GM18873 (cell line): ENCODE measurements at regions not wholly inside any gene's neighbourhood (a gene's known extent, or its start where the extent isn't known, plus 50 kb on each side); places are given as distances from the start of the nearest gene placed in this dataset.

Experiments used
- ATAC-seq: cut with Tn5 transposase; IDR thresholded peaks from one replicate; pipeline ENCODE4 v1.9.1; 2021; ENCODE audit warnings: mild to moderate bottlenecking, moderate library complexity, moderate number of reproducible peaks; ENCODE audit not compliant: unreplicated experiment, low FRiP score

DNA sequence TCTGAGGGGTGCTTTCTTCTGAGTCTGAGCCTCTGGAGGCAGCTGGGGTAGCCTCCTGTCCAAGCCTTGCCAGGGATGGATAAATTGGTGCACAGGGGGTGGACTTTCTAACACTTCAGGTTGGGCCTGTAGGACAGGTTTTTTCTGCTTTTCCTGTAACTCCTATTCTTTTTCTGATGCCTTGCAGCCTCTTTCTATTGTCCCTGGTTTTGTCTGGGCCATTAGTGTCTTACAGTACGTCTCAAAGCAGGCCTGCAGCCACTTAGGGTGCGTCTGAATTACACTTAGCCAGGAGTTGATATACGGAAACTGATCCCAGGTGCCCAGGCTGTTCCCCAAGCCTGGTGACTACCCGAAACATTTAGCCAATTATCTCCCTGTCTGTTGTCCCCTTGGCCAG lies 213.3 kb upstream of the HTR2A start:
- ATAC-seq = no peak

DNA sequence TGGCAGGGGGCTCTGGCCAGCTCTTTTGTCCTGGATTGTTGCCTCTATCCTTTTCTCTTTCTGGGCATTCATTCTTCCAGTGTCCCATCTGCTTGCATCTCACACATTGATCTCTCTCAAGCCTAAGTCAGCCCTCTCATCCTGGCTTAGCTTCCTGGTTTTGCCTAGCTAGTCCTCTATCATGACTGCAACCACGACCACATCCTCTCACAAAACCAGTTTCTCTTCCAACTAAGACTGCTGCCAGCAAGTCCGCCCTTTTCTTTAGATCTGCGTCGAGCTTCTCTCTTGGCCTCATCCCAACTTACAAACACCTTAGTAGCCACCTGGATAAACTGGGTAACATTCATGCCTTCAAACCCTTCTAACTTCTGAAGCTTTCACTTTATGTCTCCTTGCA lies 212.2 kb upstream of the HTR2A start:
- ATAC-seq = peak; percentile 71

DNA sequence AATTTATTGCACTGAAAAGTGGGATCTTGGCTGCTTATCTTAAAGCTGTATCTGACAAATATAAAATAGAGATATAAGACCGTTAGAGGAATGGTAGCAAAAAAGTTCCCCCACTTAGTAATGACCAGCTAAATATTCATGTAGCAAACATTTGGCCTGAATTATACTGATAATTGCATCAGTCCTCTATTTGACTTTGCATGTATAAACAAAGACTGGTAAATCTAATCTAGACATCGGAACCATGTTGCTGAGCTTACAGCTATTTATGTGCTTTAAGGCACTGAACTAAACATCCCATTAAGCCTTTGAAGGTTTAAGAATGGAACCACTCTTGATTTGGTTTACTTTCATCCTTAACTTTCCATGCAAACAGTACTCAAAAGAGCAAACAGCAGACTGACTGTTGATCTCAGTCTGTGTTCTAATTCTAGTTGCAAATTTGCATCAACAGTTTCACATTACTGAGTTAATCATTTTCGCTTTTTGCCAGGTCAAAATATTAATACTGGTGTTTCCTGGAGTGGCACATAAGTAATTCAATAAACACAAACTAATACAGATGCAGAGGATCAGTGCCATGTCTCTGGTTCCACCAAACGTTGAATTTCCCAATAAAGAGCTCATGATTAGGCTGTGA lies 203.5 kb upstream of the HTR2A start:
- peak; percentile 81 for ATAC-seq

DNA sequence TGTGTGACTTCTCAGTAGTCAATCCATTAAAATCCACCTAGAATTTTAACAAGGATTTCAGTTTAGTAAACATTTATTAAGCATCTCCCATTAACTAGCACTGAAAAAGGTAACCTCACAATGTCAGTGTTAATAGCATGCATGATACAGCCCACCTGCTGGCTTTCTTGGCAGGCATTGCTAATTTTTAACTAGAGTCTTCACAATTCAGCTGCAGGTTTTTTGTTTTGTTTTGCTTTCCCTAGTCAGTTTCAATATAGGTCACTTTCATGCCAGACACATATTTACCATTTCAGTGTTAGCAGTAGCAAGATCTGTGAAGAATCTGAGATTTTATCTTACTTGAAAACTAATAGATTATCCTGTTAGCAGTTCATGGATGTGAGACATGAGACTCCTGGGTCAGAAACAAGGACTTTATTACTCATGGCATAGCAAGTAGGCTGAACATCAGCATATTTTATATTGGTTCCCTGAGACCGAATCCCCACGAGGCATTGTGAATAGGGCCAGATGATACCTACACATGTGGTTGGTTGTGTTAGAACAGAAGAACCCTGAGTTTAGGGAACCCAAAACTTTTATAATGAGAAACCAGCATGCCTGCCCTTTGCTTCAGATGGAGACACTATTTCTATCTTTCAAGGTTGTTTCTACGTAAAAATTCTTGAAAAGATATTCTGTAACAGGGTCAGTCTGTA lies 198.0 kb upstream of the HTR2A start:
- ATAC-seq = peak; percentile 98

DNA sequence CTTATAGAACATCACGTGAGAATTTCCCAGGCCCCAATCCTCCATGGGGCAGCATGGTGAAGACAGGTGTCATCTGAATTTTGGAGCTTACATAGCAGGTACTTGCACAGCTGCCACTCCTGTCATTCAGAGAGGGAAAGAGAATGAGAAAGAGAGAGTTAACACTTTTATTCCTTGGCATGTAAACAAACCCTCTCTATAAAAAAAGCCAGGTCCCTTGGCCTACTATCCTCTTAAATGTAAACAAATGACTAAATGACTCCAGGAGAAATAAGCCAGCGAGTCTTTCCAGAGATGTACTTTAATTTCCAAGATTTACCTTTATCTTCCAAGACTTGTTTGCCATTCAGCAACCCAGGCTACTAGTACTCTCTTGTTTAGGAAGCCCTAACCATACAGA lies 195.3 kb upstream of the HTR2A start:
- no peak for ATAC-seq

DNA sequence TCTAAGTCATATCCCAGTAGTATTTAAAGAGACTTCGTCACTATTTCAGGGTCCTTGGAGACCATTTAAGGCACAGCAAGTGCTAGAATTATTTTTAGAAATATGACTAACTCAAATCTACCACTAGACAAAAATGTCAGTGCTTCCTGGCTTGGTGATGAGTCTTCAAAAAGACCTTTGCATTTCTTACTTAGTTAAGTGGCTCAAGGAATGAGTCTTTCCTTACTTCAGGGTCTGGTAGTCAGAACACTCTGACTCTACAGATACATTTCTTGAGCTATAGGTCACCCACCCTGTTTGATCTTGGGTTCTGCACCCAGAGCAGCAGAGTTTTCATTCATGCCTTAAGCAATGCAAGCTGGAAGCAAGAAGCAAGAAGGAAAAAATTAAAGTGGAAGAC lies 191.0 kb upstream of the HTR2A start:
- ATAC-seq = no peak

DNA sequence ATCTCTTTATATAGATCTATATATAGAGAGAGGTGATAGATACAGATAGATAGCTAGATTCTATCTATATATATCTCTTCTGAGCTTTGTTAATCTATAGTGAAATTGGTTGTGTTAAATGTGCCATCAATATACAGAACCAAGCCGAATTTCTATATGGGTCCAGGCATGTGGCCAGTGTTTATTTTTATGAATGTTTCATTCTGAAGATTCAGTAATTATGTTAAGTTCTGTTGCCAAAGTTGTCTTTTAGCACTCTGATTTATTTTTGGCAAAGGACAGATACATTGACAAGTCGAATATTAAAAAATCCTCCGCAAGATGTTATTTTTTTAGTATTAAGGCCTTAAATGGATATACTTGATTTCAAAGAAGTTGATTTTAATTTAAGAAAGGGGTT lies 190.4 kb upstream of the HTR2A start:
- no peak for ATAC-seq

DNA sequence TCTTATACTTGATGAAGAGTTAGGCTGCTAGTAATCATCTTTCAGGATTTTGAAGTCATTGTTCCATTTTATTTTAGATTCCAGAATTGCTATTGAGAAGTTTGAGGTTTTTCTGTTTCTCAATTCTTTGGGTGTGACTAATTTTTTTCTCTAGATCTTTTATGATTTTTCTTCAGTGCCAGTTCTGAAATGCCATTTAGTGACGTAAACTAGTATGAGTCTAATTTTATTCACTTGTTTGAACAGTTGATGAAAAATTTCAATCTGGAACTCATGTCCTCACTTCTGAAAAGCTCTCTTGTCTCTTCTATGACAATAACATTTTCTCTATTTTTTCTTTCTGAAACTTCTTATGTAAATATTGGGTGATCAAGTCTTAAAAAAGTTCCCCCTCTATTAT lies 188.5 kb upstream of the HTR2A start:
- no peak for ATAC-seq

DNA sequence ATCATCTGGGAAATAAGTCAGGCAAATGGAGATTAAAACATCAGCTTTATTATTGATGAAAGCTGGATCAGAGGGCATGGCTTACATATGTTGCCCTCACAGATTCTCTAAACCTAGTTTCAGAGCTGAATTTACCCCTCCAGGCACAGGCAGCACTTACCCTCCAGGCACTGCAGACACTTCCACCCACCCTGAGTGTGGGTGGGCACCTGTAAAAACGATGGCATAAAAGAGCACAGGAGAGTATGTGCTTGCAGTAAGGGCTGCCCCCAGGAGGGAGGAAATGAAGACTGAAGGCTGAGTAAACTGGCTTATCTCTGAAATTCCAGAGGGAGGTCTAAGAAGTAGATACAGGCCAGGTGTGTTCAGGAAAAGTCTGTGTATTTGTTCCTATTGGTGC lies 185.0 kb upstream of the HTR2A start:
- no peak for ATAC-seq

DNA sequence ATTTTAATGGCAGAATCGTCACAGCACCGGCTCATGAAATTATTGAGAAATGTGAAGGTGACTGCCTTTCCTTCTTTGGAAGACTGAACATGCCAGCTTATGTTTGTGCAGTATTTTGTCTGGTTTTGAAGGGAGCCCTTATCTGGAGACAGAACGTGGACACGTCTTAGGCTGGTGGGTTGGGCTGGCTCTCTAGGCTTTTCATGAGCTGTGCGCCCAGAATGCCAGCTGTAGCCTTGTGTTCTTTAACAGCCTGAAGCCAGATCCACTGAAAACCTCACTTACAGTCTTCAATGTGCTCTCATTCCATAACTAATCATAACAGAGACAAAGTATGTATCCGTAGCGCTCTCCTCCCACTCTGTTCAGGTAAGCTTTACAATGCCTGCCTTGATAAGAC lies 184.4 kb upstream of the HTR2A start:
- no peak for ATAC-seq

DNA sequence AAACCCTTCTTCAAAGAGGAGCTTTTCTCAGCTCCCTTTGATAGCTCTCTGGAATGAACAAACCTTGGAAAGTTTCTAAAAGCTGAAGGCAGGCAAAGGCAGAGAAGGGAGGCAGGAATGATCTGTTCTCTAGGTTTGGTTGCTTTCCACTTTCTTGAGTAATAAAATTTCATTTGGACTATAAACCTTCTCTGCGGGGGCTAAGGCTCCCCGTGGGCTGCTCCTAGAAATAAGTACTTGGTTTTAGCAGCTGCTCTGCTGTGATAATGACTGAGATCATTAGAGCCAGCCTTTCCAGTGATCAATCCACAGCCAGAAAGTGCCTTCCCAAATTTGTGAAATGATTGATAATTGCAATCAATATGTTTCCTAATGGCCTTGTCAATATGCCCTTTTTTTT lies 183.8 kb upstream of the HTR2A start:
- ATAC-seq = no peak

DNA sequence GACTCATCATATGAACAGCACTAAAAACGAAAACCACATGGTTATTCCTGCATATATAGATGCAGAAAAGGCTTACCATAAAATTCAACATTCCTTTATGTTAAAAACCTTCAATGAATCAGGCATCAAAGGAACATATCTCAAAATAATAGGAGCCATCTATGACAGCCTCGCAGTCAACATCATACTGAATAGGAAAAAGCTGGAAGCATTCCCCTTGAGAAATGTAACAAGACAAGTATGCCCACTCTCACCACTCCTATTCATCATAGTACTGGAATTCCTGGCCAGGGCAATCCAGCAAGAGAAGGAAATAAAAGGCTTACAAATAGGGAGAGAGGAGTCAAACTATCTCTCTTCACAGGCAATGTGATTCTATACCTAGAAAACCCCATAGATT lies 179.6 kb upstream of the HTR2A start:
- no peak for ATAC-seq

DNA sequence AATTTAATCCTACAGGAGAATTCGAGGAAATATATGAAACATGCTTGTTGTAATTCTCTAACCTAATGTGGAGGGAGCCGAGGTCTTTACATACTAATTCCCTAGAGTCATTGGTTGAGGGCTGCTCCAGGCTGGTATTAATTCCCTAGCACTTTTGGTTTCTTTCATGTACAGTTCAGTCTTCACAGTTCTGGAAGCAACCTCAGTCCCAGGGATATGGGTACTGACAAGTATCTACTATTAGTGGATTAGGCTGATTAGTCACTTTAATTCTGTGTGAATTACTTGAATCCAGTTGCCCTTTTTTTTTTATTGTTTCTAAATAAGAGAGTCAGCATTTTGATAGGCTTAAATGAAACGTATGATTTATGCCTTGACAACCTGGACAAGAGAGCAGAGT lies 172.3 kb upstream of the HTR2A start:
- no peak for ATAC-seq

DNA sequence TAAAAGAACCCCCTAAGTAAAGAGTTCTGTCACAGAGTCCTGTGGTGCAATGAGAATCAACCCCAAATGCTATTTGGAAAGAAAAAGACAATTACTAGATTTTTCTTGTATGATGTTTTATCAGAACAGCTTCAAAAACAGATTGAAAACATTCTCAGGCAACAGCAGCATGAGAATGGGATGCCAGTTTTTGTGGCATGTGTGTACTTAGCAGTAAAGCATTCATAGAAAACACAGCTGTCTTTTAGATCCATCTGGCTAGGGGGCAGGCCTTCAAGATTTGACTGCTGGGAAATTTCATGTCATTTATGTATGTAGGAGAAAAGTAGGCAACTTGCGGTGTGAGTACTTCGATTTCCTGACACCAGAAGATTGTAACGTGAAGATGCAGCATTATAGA lies 170.5 kb upstream of the HTR2A start:
- no peak for ATAC-seq

DNA sequence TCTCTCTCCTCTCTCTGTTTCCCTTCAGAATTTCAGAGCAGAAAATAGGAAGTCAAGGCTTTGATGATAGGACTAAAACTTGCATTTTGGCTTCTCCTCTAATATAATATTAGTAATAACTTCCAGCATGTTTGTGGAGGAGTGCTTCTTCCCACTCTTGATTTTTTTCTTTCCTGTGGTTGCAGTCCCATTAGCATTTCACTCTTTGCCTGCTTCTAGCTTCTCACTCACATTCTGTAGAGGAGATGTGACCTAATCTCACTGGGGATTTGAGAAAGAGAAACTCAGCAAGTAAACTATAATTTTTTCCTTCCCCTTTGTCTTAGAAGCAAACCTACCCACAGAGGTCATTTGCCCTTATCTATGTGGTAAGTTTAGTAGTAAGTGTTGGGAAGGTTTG lies 169.4 kb upstream of the HTR2A start:
- ATAC-seq = no peak

DNA sequence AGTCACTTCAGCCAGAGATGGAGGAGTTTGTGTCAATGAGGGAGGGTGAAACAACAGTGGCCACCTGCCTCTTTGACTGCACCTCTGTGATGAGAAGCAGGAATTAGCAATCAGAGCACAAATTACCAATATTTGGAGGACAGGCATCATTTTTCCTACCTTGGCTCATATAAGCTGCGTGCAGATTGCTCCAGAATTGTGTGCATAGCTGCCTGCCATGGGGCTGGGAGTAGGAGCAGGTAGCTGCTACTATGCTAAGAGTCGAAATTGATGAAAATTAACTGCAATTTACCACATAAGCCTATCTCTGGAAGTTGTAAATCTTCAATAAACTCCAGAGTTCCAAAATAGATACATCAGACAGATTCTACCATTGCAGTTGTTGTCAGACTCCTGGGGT lies 167.5 kb upstream of the HTR2A start:
- ATAC-seq = no peak

DNA sequence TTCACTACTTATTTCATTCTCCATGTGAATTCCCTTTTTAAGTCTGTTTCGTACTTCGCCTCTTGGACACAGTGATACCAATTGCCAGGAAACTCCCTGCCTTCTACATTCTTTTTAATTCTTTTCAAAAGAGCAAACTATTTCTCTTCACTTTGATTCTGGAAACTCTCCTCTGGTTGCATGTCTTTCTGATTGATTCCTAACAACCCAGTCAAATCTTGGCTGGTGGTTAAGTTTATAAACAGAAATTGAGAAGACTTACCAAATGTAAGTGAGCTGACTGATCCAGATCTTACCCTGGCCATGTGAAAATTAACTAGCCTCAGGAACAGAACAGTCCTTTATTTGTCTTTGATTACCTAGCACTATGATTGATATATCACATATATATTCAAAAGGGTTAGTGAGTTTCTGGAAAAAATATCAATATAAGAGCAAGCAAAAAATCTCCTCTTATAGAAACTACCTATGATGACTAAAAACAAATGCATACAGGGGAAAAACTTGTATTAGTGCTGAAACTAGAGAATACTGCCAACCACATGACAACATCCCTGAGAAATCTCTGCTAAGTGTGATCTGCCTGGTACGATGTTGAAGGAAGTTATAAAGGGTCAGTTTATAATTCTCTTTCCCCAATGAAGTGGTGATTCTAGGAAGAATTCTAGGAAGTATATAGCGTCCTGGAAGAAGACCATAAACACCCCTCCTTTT lies 152.6 kb upstream of the HTR2A start:
- no peak for ATAC-seq

DNA sequence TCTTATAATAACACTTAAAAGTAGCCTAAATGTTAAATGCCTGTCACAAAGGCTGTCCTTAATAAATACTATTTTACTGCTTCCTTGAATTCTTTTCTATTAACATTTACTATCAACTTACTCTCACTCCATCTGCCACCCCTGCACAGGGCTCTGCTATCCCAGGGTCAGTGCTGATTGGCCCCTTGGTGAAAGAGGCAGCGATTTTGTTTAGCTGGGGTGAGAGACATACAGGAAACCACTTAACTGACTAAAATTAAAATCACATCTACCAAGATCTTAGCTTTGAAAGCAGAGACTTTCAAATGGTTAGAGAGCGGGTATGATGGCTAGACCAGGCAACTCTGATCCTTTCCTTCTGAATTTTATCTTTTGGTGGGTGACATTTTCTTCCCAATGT lies 149.9 kb upstream of the HTR2A start:
- no peak for ATAC-seq

DNA sequence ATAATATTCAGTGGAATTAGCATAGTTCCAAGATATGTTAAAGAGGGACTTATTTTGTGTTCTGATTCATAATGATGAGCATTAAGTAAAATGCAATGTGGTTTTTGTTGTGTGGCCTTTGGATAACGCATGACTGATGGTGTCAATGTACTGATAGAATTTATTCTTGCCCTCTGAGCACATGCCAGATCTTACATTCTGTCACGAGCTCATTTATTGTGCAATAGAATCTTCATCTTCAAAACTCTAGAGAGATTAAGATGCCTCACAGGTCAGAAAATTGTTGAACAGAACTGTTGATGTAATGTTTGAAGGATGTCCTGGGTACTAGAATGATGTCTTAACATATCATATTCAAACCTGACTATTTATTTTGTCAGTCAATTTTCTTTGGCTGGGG lies 148.0 kb upstream of the HTR2A start:
- no peak for ATAC-seq

DNA sequence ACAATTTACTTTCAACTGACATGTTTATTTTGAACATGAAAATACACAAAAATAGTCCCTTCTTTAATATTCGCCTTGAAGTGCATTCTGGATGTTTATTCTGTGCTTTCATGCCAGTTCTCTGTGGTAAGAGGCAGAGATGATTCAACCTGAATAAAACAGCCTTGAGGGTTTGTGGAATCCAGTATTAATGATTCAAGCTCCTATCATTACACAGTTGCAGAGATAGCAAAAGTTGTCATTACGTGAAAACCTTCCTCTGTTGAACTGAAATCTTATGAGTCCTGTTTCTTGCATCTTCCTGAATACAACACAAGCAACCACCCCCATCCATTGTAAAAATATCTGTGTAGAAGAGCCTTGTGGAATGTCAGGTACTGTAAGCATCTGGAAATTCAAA lies 142.3 kb upstream of the HTR2A start:
- ATAC-seq = no peak

DNA sequence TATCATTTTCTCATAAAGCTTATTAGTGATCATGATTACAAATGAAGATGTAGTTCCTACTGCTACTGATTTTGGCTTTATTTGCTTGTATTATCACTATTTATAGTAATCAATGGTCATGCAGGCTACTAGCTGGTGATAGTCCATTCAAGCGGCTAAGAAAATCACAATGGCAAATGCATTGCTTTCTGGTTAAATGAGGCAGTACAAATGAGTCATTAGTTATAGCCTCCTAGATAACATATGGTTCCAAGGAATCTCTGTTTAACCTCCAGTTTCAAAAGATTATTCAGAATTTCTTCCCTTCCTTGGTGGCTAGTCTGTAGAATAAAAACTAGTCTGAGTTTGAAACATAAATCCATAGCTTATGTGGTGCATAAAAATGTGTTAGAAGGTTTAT lies 141.3 kb upstream of the HTR2A start:
- ATAC-seq = no peak
